K562 (cell line): ENCODE measurements at regions not wholly inside any gene's neighbourhood (a gene's known extent, or its start where the extent isn't known, plus 50 kb on each side); places are given as distances from the start of the nearest gene placed in this dataset.

Experiments
- CCAR2 ChIP-seq: fragments of 200-400 bp; formaldehyde crosslinking; IDR thresholded peaks from 2 replicates; pipeline ENCODE4 v1.6.1; 2017; ENCODE audit warnings: mild to moderate bottlenecking, low read depth, low read length
- EP300 ChIP-seq: IDR thresholded peaks from 2 replicates; pipeline ENCODE4 v1.6.1; 2012; ENCODE audit warnings: low read length, improper control_type of control experiment
- FOXA1 ChIP-seq: fragments of 450-650 bp; IDR thresholded peaks from 2 replicates; pipeline ENCODE4 v1.6.1; 2016; ENCODE audit warnings: mild to moderate bottlenecking, borderline replicate concordance
- FOXK1 ChIP-seq: sonication (generic); formaldehyde crosslinking; IDR thresholded peaks from 2 replicates; pipeline ENCODE4 v1.8.0; 2022; ENCODE audit warnings: missing genetic modification reagents, mild to moderate bottlenecking, borderline replicate concordance
- GTF2F1 ChIP-seq: IDR thresholded peaks from 2 replicates; pipeline ENCODE4 v1.6.1; 2011; ENCODE audit warnings: low read depth, low read length, improper control_type of control experiment
- KLF16 ChIP-seq: IDR thresholded peaks from 2 replicates; pipeline ENCODE4 v1.6.1; 2016; ENCODE audit warnings: antibody characterized with exemption
- LEF1 ChIP-seq: fragments of 450-650 bp; IDR thresholded peaks from 2 replicates; pipeline ENCODE4 v1.6.1; 2016; ENCODE audit warnings: mild to moderate bottlenecking
- MBD1 ChIP-seq: fragments of 250-450 bp; sonication (Bioruptor Pico); IDR thresholded peaks from 2 replicates; pipeline ENCODE4 v1.8.0; 2022; ENCODE audit warnings: inconsistent platforms
- MEF2D ChIP-seq: conservative IDR thresholded peaks from 2 replicates; pipeline ENCODE4 v1.6.1; 2016; ENCODE audit warnings: low read depth, missing genetic modification characterization, missing compliant biosample characterization
- MLX ChIP-seq, 2 experiments: fragments of 450-650 bp in 1 of 2; sonication (generic) in 1 of 2; formaldehyde crosslinking; conservative IDR thresholded peaks; 2 replicates each; pipeline versions ENCODE4 v1.4.0 to v1.8.1; 2020 to 2022; ENCODE audit warnings: mild to moderate bottlenecking in 1 of 2, missing genetic modification reagents in 1 of 2
- NCOR1 ChIP-seq: fragments of 450-650 bp; IDR thresholded peaks from 2 replicates; pipeline ENCODE4 v1.6.1; 2016; ENCODE audit warnings: mild to moderate bottlenecking, moderate library complexity
- PHTF2 ChIP-seq: fragments of 250-450 bp; sonication (Bioruptor Pico); IDR thresholded peaks from 2 replicates; pipeline ENCODE4 v1.5.0; 2021; ENCODE audit warnings: mild to moderate bottlenecking
- POLR2AphosphoS5 ChIP-seq: IDR thresholded peaks from 2 replicates; pipeline ENCODE4 v1.6.1; 2011; ENCODE audit warnings: mild to moderate bottlenecking, low read depth, low read length, moderate library complexity; ENCODE audit not compliant: control insufficient read depth, insufficient read depth
- POLR3A ChIP-seq: IDR thresholded peaks from 2 replicates; pipeline ENCODE4 v1.6.1; 2011; ENCODE audit warnings: borderline replicate concordance, mild to moderate bottlenecking, moderate library complexity; ENCODE audit not compliant: insufficient read length, insufficient read depth; ENCODE audit errors: extremely low read depth
- RBM14 ChIP-seq: fragments of 200-400 bp; formaldehyde crosslinking; IDR thresholded peaks from 2 replicates; pipeline ENCODE4 v1.6.1; 2018; ENCODE audit warnings: low read depth, mild to moderate bottlenecking, low read length, moderate library complexity, borderline replicate concordance; ENCODE audit not compliant: insufficient read depth
- SMARCE1 ChIP-seq: fragments of 450-650 bp; IDR thresholded peaks from 2 replicates; pipeline ENCODE4 v1.7.1; 2016; ENCODE audit warnings: mild to moderate bottlenecking
- TCF3 ChIP-seq: sonication (generic); formaldehyde crosslinking; IDR thresholded peaks from 2 replicates; pipeline ENCODE4 v1.4.0; 2020; ENCODE audit warnings: mild to moderate bottlenecking, missing genetic modification reagents
- TEAD4 ChIP-seq, 2 experiments: sonication (generic) in 1 of 2; formaldehyde crosslinking in 1 of 2; IDR thresholded peaks; 2 replicates each; pipeline versions ENCODE4 v1.6.1 to v1.8.0; 2012 to 2022; ENCODE audit warnings: borderline replicate concordance in 1 of 2, inconsistent platforms in 1 of 2, low read length in 1 of 2, mild to moderate bottlenecking in 1 of 2, missing genetic modification reagents in 1 of 2
- ZBTB7A ChIP-seq: IDR thresholded peaks from 2 replicates; pipeline ENCODE4 v1.6.1; 2011; ENCODE audit warnings: low read depth, mild to moderate bottlenecking, low read length, moderate library complexity, borderline replicate concordance; ENCODE audit not compliant: control insufficient read depth
- ZFP91 ChIP-seq: sonication (generic); formaldehyde crosslinking; IDR thresholded peaks from 2 replicates; pipeline ENCODE4 v1.8.0; 2022; ENCODE audit warnings: mild to moderate bottlenecking, missing genetic modification reagents
- ZNF445 ChIP-seq: fragments of 250-450 bp; sonication (Bioruptor Pico); IDR thresholded peaks from 2 replicates; pipeline ENCODE4 v1.4.0; 2020; ENCODE audit warnings: low read depth, mild to moderate bottlenecking, moderate library complexity

GRCh38 chr7:140242057-140243031 lies 65.6 kb upstream of the KDM7A start (continued):
- TF ChIP-seq GTF2F1 (0 out of 2 replicates have a peak, but pooled peaks have one; percentile 37), PHTF2 (CRISPR knock-in tag) (no peak), FOXK1 (CRISPR knock-in tag) (0 out of 2 replicates have a peak, but pooled peaks have one; percentile 61), ZFP91 (CRISPR knock-in tag) (no peak), CCAR2 (no peak), TEAD4 (IDR thresholded peaks at IDR 0.05; ENCODE audit: low read length) (peak; percentile 92), TEAD4 (CRISPR knock-in tag; IDR thresholded peaks at IDR 0.05; ENCODE audit: borderline replicate concordance) (no peak), MLX (CRISPR knock-in tag; conservative IDR thresholded peaks at IDR 0.05) (no peak), ZNF445 (no peak), POLR2AphosphoS5 (peak; percentile 91), FOXA1 (no peak), SMARCE1 (peak; percentile 97), NCOR1 (peak; percentile 93), POLR3A (no peak), ZBTB7A (peak; percentile 86; the same call in 1 of the 2 replicates), LEF1 (peak; percentile 73), MEF2D (tag) (0 out of 2 replicates have a peak, but pooled peaks have one; percentile 16), KLF16 (peak; percentile 88), EP300 (peak; percentile 96), MBD1 (CRISPR knock-in tag) (no peak), TCF3 (peak; percentile 97), RBM14 (no peak)
